ENCODE measurements at regions not wholly inside any gene's neighbourhood (a gene's known extent, or its start where the extent isn't known, plus 50 kb on each side); places are given as distances from the start of the nearest gene placed in this dataset.

DNA sequence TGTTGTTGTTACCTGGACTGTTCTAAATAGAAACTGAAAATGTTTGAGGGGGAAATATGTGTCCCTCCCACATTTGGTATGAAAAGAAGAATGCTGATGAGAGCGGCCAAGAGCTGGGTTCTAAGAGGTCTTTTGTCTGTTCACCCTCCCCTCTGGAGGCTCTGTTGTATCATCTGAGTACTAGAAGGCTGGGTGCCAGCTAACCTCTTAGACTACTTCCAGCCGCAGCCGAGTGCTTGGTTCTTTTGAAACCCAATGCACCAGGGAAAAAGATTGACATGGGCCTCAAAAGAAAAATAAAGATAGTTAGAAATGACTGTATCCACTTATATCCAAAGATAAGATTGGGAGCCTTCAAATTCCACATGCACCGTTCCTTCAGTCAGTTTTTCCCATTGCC lies 255.9 kb downstream of the TXNL1 start:
- TF ChIP-seq CTCF (IDR thresholded peaks at IDR 0.05) (no peak), POLR2A (IDR thresholded peaks at IDR 0.05; ENCODE audit: low read depth) (no peak)
